RWPE2 (cell line): ENCODE measurements at regions not wholly inside any gene's neighbourhood (a gene's known extent, or its start where the extent isn't known, plus 50 kb on each side); places are given as distances from the start of the nearest gene placed in this dataset.
"Not testable (repeated sequence)": the region's sequence is repeated elsewhere in the genome, so short reads cannot be mapped to it uniquely, and the experiment has no call there.

Source experiments
- ATAC-seq: fragments of 200-7000 bp; cut with Tn5 transposase; 3 replicates; pipeline ENCODE4 v1.9.1; 2021; ENCODE audit warnings: low read depth
- DNase-seq: peaks from one replicate; pipeline ENCODE4 v3.0.0-alpha.2; 2020; ENCODE audit warnings: low spot score
- H3K27ac ChIP-seq: fragments of 450-650 bp; 2 replicates; pipeline ENCODE4 v1.5.1; 2017; ENCODE audit warnings: mild to moderate bottlenecking; ENCODE audit not compliant: poor library complexity, severe bottlenecking
- H3K27me3 ChIP-seq: fragments of 250-450 bp; sonication (Bioruptor Pico); 2 replicates; pipeline ENCODE4 v1.5.1; 2021; ENCODE audit warnings: mild to moderate bottlenecking, moderate library complexity; ENCODE audit not compliant: insufficient read depth, poor library complexity, severe bottlenecking
- H3K36me3 ChIP-seq: fragments of 250-450 bp; sonication (Bioruptor Pico); 2 replicates; pipeline ENCODE4 v1.5.1; 2020; ENCODE audit warnings: low read depth, mild to moderate bottlenecking, moderate library complexity
- H3K4me1 ChIP-seq: fragments of 250-450 bp; sonication (Bioruptor Pico); 2 replicates; pipeline ENCODE4 v1.5.1; 2021; ENCODE audit warnings: mild to moderate bottlenecking, moderate library complexity; ENCODE audit not compliant: insufficient read depth, poor library complexity, severe bottlenecking
- H3K4me3 ChIP-seq: fragments of 250-450 bp; sonication (Bioruptor Pico); 2 replicates; pipeline ENCODE4 v1.5.1; 2021; ENCODE audit warnings: mild to moderate bottlenecking, moderate library complexity; ENCODE audit not compliant: severe bottlenecking
- H3K9me3 ChIP-seq: fragments of 250-450 bp; sonication (Bioruptor Pico); 2 replicates; pipeline ENCODE4 v1.5.1; 2021; ENCODE audit warnings: mild to moderate bottlenecking, moderate library complexity; ENCODE audit not compliant: severe bottlenecking
- TF ChIP-seq, protein P1 (sequence below): fragments of 450-650 bp; IDR thresholded peaks from one replicate; pipeline ENCODE4 v1.5.1; 2017; ENCODE audit warnings: mild to moderate bottlenecking, moderate library complexity; ENCODE audit not compliant: poor library complexity, severe bottlenecking

DNA sequence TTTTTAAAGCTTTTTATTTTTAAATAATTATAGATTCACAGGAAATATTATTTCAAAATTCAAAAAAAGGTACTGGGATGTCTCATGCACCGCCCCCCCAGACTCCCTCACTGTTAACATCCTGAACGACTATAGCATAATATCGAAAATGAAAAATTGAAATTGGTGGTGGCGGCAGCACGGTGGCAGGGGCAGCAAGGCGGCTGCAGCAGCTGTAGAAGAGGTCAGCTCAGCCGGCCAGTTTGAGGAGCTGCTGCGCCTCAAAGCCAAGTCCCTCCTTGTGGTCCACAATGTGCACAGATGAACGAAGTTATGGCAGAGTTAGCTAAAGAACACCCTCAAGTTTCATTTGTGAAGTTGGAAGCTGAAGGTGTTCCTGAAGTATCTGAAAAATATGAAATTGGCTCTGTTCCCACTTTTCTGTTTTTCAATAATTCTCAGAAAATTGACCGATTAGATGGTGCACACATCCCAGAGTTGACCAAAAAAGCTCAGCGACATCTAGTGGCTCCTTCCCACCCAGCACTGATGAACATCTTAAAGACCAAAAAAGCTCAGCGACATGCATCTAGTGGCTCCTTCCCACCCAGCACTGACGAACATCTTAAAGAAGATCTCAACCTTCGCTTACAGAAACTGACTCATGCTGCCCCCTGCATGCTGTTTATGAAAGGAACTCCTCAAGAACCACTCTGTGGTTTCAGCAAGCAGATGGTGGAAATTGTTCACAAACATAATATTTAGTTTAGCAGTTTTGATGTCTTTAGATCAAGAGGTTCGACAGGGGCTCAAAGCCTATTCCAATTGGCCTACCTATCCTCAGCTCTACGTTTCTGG, 100.8 kb downstream of the FAM217A start:
- H3K27me3 ChIP-seq, result no peaks in the 10 kb centered on the region
- TF ChIP-seq, protein P1, sequence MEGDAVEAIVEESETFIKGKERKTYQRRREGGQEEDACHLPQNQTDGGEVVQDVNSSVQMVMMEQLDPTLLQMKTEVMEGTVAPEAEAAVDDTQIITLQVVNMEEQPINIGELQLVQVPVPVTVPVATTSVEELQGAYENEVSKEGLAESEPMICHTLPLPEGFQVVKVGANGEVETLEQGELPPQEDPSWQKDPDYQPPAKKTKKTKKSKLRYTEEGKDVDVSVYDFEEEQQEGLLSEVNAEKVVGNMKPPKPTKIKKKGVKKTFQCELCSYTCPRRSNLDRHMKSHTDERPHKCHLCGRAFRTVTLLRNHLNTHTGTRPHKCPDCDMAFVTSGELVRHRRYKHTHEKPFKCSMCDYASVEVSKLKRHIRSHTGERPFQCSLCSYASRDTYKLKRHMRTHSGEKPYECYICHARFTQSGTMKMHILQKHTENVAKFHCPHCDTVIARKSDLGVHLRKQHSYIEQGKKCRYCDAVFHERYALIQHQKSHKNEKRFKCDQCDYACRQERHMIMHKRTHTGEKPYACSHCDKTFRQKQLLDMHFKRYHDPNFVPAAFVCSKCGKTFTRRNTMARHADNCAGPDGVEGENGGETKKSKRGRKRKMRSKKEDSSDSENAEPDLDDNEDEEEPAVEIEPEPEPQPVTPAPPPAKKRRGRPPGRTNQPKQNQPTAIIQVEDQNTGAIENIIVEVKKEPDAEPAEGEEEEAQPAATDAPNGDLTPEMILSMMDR, result peak; percentile 60
- peak; percentile 52; the same call in 1 of the 3 replicates for ATAC-seq
- no peaks in the 10 kb centered on the region for H3K9me3 ChIP-seq
- H3K4me1 ChIP-seq, result no peaks in the 10 kb centered on the region
- H3K36me3 ChIP-seq, result no peaks in the 10 kb centered on the region
- no peak overlapping the region for H3K27ac ChIP-seq
- no peak overlapping the region for H3K4me3 ChIP-seq
- DNase-seq, result no peak

DNA sequence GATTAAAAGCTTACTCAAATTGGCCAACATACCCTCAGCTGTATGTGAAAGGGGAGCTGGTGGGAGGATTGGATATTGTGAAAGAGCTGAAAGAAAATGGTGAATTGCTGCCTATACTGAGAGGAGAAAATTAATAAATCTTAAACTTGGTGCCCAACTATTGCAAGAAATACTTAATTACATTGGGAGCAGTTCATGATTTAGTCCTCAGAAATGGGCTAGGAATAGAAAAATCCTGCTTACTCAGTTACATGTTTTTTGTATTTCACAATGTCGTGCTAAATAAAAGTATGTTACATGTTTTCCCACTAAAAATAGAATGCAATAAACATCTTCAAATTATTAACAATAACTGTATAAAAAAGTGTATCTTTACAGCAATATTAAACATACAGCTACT, 100.0 kb downstream of the FAM217A start:
- not testable (repeated sequence) for DNase-seq, H3K27ac ChIP-seq, H3K4me3 ChIP-seq, H3K4me1 ChIP-seq, H3K9me3 ChIP-seq, H3K36me3 ChIP-seq, ATAC-seq, H3K27me3 ChIP-seq

DNA sequence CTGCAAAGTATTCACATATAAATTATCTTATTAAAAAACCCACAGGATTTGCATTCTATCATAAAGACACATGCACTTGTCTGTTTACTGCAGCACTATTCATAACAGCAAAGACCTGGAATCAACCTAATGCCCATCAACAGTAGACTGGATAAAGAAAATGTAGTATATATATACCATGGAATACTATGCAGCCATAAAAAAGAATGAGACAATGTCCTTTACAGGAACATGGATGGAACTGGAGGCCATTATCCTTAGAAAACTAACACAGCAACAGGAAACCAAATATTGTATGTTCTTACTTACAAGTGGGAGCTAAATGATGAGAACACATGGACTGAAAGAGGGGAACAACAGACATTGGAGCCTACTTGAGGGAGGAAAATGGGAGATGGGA, 97.0 kb downstream of the FAM217A start:
- no peaks in the 10 kb centered on the region for H3K36me3 ChIP-seq
- H3K27me3 ChIP-seq, result no peaks in the 10 kb centered on the region
- DNase-seq (no peak), ATAC-seq (no peak)
- no peak overlapping the region for H3K27ac ChIP-seq
- H3K9me3 ChIP-seq, result no peaks in the 10 kb centered on the region
- no peak overlapping the region for H3K4me3 ChIP-seq
- TF ChIP-seq, protein P1, result no peak
- no peaks in the 10 kb centered on the region for H3K4me1 ChIP-seq

DNA sequence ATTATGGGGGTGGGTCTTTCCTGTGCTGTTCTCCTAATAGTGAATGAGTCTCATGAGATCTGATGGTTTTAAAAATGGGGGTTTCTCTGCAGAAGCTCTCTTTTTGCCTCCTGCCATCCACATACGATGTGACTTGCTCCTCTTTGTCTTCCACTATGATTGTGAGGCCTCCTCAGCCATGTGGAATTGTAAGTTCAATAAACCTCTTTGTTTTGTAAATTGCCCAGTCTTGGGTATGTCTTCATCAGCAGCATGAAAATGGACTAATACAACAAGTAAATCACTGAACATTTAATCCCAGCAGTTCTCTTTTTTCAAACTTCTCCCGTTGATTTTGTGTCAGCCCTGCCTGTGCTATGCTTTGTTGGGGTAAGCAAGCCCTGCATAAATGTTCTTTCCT, 95.2 kb downstream of the FAM217A start:
- no peak overlapping the region for H3K27ac ChIP-seq
- TF ChIP-seq, protein P1, result no peak
- H3K4me3 ChIP-seq, result no peak overlapping the region
- H3K9me3 ChIP-seq, result no peaks in the 10 kb centered on the region
- no peaks in the 10 kb centered on the region for H3K4me1 ChIP-seq
- ATAC-seq, result no peak
- no peak for DNase-seq
- no peaks in the 10 kb centered on the region for H3K27me3 ChIP-seq
- H3K36me3 ChIP-seq, result no peaks in the 10 kb centered on the region

DNA sequence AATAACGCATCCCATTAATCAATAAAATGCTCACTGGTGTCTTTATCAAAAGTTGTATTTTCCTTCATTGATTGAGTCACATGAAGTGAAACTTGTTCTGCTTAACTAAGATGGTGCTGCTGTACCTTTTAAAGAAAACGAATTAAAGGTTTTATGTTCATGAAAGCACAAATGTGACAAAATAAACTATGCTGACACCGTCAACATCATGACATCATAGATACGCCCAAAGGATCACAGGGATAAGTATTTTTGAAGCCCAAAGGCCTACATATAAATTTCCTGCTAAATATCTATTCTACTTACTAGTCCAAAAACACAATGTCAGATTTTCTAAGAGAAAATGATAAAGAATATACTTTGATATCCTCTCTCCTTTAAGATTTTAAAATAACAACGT, 94.4 kb downstream of the FAM217A start:
- no peak overlapping the region for H3K4me3 ChIP-seq

More for the DNA sequence above, 94.4 kb downstream of the FAM217A start:
- Histone ChIP-seq H3K9me3 (no peaks in the 10 kb centered on the region), H3K4me1 (no peaks in the 10 kb centered on the region), H3K27me3 (no peaks in the 10 kb centered on the region), H3K27ac (no peak overlapping the region), H3K36me3 (no peaks in the 10 kb centered on the region)
- DNase-seq (no peak), ATAC-seq (no peak)
- TF ChIP-seq, protein P1, result no peak
